Occipital lobe (tissue), 1 donor: ENCODE measurements at regions not wholly inside any gene's neighbourhood (a gene's known extent, or its start where the extent isn't known, plus 50 kb on each side); places are given as distances from the start of the nearest gene placed in this dataset.

Experiments
- DNase-seq: peaks from one replicate; lab custom pipeline; 2025; lab: John Stamatoyannopoulos, UW

GRCh38 chr2:160630801-160631590 is 137.4 kb upstream of the RBMS1 start:
- DNase-seq: no peak

- DNase-seq: no peak
These were observed 138.7 kb upstream of the RBMS1 start for GRCh38 chr2:160632084-160632975.

DNA sequence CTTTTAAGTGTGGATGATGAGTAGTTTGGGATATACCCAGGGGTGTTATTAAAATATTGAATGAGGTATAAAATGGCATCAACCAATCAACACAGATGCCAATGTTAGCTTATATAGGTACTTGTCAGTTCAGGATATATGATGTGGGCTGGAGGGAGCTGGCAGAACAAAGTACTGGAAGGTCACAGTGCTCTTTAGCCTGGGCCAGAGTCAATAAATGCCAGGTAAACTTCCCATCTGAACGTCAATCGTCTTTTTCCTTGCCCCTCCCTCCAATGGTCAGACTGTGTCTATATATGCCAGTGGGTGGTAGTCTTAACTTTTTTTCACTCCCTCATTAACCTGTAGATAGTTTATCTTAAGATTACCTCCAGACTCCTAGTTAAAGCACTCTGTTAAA is 140.8 kb upstream of the RBMS1 start:
- no peak for DNase-seq

GRCh38 chr2:160635488-160635887 is 141.9 kb upstream of the RBMS1 start:
- no peak for DNase-seq

DNA sequence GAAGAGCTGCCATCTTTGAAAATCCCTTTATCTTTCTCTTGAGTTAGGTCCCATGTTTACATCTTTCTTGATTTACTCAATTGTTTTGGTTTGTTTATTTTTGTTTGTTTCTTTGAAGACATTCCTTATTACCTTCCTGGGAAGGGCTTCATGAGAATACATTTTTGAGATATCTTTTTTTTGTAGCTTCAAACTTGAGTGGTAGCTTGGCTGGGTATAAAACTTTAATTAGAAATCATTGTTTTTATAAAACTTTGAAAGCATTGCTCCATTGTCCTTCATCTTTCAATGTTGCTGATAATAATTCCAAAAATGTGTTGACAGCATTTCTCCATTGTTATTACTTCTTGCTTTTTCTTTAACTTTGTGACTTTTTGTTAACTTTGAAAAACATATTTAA is 145.9 kb upstream of the RBMS1 start:
- no peak for DNase-seq

DNA sequence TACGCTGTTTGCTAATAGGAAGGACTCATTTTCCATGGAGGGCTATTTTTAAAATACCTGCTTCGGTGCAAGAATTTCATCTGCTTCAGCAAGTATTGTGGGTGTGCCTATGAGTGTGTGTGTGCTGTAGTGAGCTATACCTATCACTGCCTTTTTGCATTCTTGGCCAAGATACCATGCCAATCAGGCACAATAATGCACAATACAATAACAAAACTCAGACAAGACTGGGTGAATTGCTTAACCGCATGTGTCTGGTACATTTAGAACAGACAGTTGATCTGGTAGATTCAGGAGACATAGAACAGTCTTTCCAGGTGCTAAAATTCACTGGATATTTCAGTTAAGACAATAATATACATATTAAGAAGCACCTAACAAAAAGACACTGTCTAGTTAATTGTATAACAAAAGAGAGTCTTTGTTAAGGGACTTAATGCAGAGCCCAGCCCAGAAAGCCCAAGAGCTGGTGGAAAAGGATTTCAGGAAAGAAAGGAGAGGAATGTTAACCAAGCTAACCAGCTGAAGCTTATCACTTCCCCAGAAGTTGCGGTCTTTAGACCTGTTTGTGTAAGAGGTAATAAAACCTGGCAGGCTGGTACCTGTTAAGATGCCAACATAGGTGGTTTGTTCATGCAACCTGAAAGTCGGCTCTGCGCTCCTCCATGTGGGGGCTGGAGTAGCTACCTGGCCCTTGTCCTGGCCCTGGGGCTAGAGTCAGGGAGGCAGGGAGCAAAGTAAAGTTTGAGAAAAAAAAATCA is 153.3 kb upstream of the RBMS1 start:
- DNase-seq: no peak

- DNase-seq: no peak
These were observed 154.5 kb upstream of the RBMS1 start for GRCh38 chr2:160647967-160648685.

DNA sequence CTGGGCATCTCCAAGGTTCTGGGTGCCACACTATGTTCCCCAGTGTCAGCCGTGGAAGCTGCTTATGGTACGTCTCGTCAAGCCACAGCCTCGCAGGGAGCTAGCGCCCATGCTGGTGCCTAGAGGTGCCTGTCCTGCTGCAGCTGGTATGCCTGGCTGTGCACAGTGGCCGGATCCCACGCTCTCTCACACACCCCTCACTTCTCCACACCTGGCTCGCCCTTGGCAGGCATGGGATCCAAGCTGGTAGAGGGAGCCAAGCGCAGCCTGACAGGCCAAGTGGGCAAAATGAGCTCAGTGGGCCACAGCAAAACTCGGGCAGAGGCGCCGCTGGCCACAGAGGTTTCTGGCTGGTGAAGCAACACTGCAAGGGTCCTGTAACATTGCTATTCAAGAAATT is 156.1 kb upstream of the RBMS1 start:
- DNase-seq: no peak

GRCh38 chr2:160650196-160651118 is 156.8 kb upstream of the RBMS1 start:
- no peak for DNase-seq

GRCh38 chr2:160651416-160652200 is 158.0 kb upstream of the RBMS1 start:
- peak; percentile 50 for DNase-seq

DNA sequence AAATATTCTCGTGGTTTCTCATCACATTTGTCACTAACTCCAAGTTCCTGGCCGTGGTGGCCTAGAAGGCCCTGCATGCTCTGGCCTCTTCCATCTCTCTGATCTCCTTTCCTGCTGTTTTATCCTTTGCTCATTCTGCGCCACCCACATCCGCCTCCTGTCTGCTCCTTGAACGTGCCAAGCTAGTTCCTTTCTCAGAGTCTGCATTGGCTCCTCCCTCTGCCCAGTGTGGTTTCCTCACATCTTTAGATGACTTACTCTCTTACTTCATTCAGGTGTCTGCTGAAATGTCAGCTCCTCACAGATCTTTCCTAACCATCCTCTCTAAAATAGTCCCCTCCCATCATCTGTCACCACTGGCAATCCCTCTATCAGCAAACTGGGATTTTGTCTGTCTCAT is 158.6 kb upstream of the RBMS1 start:
- DNase-seq: peak; percentile 47

DNA sequence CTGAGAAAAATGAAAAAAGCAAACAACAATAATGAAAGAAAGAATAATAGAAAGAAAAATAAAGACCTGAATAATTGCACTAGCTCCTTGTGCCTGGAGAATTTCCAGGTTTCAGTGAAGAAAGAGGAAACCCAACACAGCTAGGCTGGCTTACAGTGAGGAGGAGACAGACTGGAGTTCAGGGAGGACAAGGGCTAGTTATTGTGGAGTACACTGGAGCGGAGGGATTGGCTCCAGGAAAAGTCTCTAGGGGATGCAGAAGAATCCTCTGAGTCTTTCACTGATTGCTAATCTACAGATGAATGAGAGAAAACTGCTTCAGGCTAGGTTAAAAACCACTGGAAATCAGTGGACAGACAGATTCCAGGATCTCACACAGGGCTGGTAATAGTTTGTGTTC is 163.6 kb upstream of the RBMS1 start:
- DNase-seq: no peak

DNA sequence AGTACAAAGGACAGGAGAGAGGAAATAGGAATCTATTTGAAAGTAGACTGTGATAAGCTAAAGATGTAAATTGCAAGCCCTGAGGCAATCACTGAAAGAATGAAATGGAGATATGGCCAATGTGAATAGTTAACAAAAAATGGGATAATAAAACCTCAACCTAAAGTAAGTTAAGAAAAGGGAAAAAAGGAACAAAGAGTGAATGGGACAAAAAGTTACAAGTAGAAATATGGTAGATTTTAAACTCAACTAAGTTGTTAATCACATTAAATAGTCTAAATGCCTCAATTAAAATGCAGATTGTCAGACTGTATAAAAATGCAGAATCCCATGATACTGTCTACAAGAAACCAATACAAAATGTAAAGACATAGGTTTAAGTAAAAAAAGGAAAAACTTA is 165.2 kb upstream of the RBMS1 start:
- no peak for DNase-seq

DNA sequence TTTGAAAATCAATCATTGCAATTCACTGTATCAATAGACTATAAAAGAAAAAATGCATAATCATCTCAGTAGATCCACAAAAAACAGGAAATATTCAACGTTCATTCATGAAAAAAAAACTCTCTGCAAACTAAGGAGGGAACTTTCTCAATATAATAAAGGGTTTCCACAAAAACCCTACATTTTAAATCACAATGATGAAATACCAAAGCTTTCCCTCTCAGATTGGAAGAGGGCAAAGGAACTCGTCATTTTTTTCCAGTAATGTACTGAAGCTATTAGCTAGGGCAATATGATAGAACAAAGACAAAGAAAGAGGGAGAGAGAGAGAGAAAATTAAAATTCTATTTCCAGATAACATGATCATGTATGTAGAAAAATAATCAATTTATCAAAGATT is 167.1 kb upstream of the RBMS1 start:
- DNase-seq: no peak

DNA sequence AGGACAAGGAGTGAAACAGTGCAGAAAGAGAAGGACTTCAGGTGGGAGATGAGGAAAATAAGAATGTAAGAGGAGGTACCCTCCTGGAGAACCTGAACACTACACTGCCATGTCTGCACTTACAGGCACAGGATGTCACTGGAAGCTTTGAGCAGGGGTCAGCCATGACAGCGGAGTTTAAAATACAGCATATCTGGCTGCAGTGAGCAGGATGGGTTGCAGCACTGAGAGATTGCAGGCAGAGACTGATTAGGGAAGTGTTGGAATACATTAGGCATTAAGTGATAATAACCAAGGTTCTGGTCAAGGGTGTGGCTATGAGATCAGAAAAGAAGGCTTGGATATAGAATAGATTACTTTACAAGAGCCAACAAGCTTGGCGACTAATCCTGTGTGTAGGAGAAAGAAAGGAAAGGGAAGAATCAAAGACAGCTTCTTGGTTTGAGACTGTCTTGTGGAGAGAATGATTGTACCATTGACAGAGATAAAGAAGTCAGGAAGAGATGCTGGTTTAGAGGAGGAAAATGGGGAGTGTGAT is 171.1 kb upstream of the RBMS1 start:
- no peak for DNase-seq

DNA sequence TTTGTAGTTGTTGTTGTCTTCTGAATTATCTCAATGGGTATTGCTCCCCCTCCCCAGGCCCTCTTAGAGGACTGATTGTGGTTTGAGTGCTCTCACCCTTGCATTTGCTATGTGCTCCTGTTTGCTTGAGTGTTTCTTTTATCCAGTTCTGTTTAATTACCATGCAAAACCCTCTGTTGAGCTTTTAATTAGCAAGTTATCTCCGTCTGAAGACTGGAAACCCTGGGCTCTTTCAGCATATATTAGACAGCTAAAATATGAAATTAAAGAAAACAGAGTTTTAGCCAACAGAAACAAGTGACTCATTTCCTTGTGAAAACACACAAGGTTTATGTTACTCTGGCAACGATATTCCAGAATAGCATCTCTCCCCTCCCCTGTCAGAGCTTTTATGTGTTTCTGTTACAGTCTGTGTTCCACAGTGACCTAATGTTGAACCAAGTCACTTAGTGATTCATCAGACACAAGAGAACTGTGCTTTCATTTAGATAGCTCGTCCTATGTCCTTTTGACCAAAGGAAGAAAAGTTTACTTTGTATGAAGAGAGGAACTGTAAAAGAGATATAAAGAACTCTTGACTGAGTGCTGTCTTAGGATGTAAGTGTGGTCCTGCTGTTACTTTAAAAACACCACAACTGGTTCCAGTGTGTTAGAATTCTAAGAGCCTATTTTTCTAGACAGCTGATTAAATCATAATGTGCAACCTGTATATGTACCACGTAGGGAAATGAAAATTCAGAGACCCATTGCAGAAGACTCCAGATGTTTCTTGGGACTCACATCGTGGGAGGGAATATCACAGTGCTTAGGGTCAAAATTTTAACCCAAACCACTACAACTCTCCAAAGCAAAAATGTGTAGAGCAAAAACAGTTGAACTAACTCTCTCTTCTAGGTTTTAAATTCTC is 172.8 kb upstream of the RBMS1 start:
- no peak for DNase-seq

- DNase-seq: no peak
These were observed 174.2 kb upstream of the RBMS1 start for GRCh38 chr2:160667811-160668210.

DNA sequence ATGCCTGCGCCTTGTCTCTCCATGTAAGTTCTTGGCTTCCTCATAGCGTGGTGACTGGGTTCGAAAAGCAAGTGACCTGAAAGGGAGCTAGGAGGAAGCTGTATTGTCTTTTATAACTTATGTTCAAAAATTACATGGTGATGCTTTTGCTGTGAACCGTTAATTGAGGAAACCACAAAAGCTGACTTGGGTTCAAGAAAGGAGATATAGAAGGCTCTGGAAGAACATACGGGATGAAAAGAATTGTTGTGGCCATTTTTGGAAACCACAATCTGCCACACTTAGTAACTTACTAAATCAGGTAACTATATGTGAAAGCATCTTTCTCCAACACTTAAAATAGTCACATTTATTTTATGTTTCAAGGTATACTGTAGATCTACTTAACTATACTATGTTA is 177.0 kb upstream of the RBMS1 start:
- no peak for DNase-seq
